Esophagus muscularis mucosa (tissue), 4 donors: ENCODE measurements at regions not wholly inside any gene's neighbourhood (a gene's known extent, or its start where the extent isn't known, plus 50 kb on each side); places are given as distances from the start of the nearest gene placed in this dataset.

Source experiments
- DNase-seq: peaks from one replicate; pipeline ENCODE4 v3.0.0-alpha.2; 2017; ENCODE audit errors: extremely low spot score
- H3K27ac ChIP-seq, 4 donors: fragments of 200-600 bp; sonication (generic); replicated peaks in 1 of 4; 1 replicate in 3 of 4; 2 replicates in 1 of 4; pipeline ENCODE4 v1.5.1; 2016 to 2019; ENCODE audit warnings: mild to moderate bottlenecking in 1 of 4
- H3K27me3 ChIP-seq, 4 donors: fragments of 200-600 bp; sonication (generic); one replicate each; pipeline versions ENCODE4 v1.5.1 to v1.6.0; 2016 to 2019
- H3K36me3 ChIP-seq, 4 donors: fragments of 200-600 bp; sonication (generic); one replicate each; pipeline ENCODE4 v1.5.1; 2016 to 2019
- H3K4me1 ChIP-seq, 4 donors: fragments of 200-600 bp; sonication (generic); one replicate each; pipeline ENCODE4 v1.5.1; 2016 to 2019
- H3K4me3 ChIP-seq, 4 donors: fragments of 200-600 bp; sonication (generic); 1 replicate in 2 of 4; 2 replicates in 2 of 4; pipeline ENCODE4 v1.5.1; 2016 to 2019; ENCODE audit warnings: mild to moderate bottlenecking in 4 of 4, moderate library complexity in 1 of 4
- H3K9me3 ChIP-seq, 4 donors: fragments of 200-600 bp; sonication (generic); 1 replicate in 3 of 4; 2 replicates in 1 of 4; pipeline ENCODE4 v1.5.1; 2016 to 2019
- CTCF ChIP-seq, 3 experiments: fragments of 200-600 bp in 2 of 3; fragments of 450-650 bp in 1 of 3; sonication (generic) in 2 of 3; IDR thresholded peaks; one replicate each; pipeline ENCODE4 v1.5.1; 2017 to 2019; ENCODE audit warnings: antibody characterized with exemption in 3 of 3, mild to moderate bottlenecking in 2 of 3, moderate library complexity in 1 of 3
- EP300 ChIP-seq: sonication (generic); formaldehyde crosslinking; IDR thresholded peaks from one replicate; pipeline ENCODE4 v1.6.1; 2017; ENCODE audit warnings: antibody characterized with exemption
- POLR2A ChIP-seq: fragments of 450-650 bp; IDR thresholded peaks from one replicate; pipeline ENCODE4 v1.6.1; 2017; ENCODE audit warnings: antibody characterized with exemption, moderate library complexity, mild to moderate bottlenecking, low read depth
- POLR2AphosphoS5 ChIP-seq, 2 donors: sonication (generic); formaldehyde crosslinking; IDR thresholded peaks; one replicate each; pipeline ENCODE4 v1.6.1; 2017; ENCODE audit warnings: antibody characterized with exemption in 2 of 2
- WGBS: methylation state at CpG from one replicate; pipeline ENCODE4 v1.1.5; 2018; 5-methylcytosine and 5-hydroxymethylcytosine counted together
- intact Hi-C: fragments of 100-400 bp; cut with DNase I; formaldehyde crosslinking; loops from one replicate; pipeline ENCODE4 v1.15.1; 2023

GRCh38 chr3:34793057-34793456, 846.3 kb upstream of the ARPP21 start:
- TF ChIP-seq POLR2AphosphoS5 (IDR thresholded peaks at IDR 0.05) (no peak), CTCF (IDR thresholded peaks at IDR 0.05) (no peak), POLR2A (no peak), EP300 (no peak)
- Histone ChIP-seq H3K4me3 (no peak overlapping the region), H3K27me3 (no peaks in the 10 kb centered on the region), H3K4me1 (no peaks in the 10 kb centered on the region), H3K36me3 (no peaks in the 10 kb centered on the region), H3K27ac (no peak overlapping the region), H3K9me3 (no peaks in the 10 kb centered on the region)
- intact Hi-C loops, result no loop called here
- 75% methylated on average over 1 of the region's 1 CpG for WGBS
- DNase-seq, result no peak

GRCh38 chr3:34807611-34808010, 831.7 kb upstream of the ARPP21 start:
- 87% methylated on average over 1 of the region's 1 CpG for WGBS
- DNase-seq, result no peak
- no peaks in the 10 kb centered on the region for H3K36me3 ChIP-seq
- H3K9me3 ChIP-seq, result no peaks in the 10 kb centered on the region
- H3K4me1 ChIP-seq, result no peaks in the 10 kb centered on the region
- no peak overlapping the region for H3K27ac ChIP-seq
- no peak for TF ChIP-seq POLR2A
- no peak for TF ChIP-seq EP300
- TF ChIP-seq CTCF (IDR thresholded peaks at IDR 0.05), result no peak
- H3K4me3 ChIP-seq, result no peak overlapping the region
- H3K27me3 ChIP-seq, result no peaks in the 10 kb centered on the region
- intact Hi-C loops, result no loop called here

- Histone ChIP-seq H3K36me3 (no peaks in the 10 kb centered on the region), H3K27ac (no peak overlapping the region), H3K4me1 (no peaks in the 10 kb centered on the region), H3K4me3 (no peak overlapping the region), H3K9me3 (no peaks in the 10 kb centered on the region), H3K27me3 (no peaks in the 10 kb centered on the region)
- intact Hi-C loops, result no loop called here
- DNase-seq, result no peak
- 88% methylated on average over 1 of the region's 1 CpG for WGBS
- no peak for TF ChIP-seq EP300
- no peak for TF ChIP-seq POLR2A
- TF ChIP-seq CTCF (IDR thresholded peaks at IDR 0.05), result no peak
- no peak for TF ChIP-seq POLR2AphosphoS5 (IDR thresholded peaks at IDR 0.05)
Measured at GRCh38 chr3:34808287-34808686, 831.0 kb upstream of the ARPP21 start.

GRCh38 chr3:34828847-34829246, 810.5 kb upstream of the ARPP21 start:
- intact Hi-C loops, result no loop called here
- DNase-seq, result no peak
- 77% methylated on average over 2 of the region's 2 CpGs for WGBS
- Histone ChIP-seq H3K36me3 (no peaks in the 10 kb centered on the region), H3K27ac (no peak overlapping the region), H3K4me3 (no peak overlapping the region), H3K4me1 (no peaks in the 10 kb centered on the region), H3K9me3 (no peaks in the 10 kb centered on the region), H3K27me3 (no peaks in the 10 kb centered on the region)
- TF ChIP-seq POLR2AphosphoS5 (IDR thresholded peaks at IDR 0.05) (no peak), EP300 (no peak), CTCF (IDR thresholded peaks at IDR 0.05) (no peak), POLR2A (no peak)

GRCh38 chr3:34832865-34833508, 806.3 kb upstream of the ARPP21 start:
- Histone ChIP-seq H3K36me3 (no peaks in the 10 kb centered on the region), H3K27me3 (no peaks in the 10 kb centered on the region), H3K4me3 (no peak overlapping the region), H3K27ac (no peak overlapping the region), H3K9me3 (no peaks in the 10 kb centered on the region), H3K4me1 (no peaks in the 10 kb centered on the region)
- no peak for TF ChIP-seq EP300
- no peak for TF ChIP-seq POLR2AphosphoS5 (IDR thresholded peaks at IDR 0.05)
- TF ChIP-seq CTCF (IDR thresholded peaks at IDR 0.05), result no peak
- intact Hi-C loops, result no loop called here
- 71% methylated on average over 1 of the region's 1 CpG for WGBS
- no peak for DNase-seq
